ENCODE measurements at regions not wholly inside any gene's neighbourhood (a gene's known extent, or its start where the extent isn't known, plus 50 kb on each side); places are given as distances from the start of the nearest gene placed in this dataset.

DNA sequence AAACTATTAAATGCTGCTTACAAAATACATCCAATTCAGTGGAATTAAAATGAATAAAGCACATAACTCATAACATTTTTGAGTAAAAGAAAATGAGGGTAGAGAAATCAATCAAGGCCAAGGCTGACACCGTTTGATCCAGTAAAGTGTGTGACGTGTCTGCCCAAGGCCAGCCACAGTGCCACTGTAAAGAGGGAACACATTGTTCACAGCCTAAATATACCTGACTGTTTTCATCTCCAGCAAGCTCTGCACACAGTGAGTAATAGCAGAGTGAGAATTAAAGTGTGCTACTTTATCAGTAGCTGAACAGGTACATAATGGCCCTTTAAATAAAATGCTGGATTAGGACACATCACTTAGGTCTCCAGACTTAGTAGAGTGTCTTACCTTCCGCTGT lies 130.8 kb upstream of the DPP6 start:
- H3K4me3 ChIP-seq = no peak overlapping the region
- H3K4me1 ChIP-seq = no peaks in the 10 kb centered on the region
- H3K9ac ChIP-seq = no peak overlapping the region
- H3K36me3 ChIP-seq = no peaks in the 10 kb centered on the region
- H3K27ac ChIP-seq = no peak overlapping the region
- 0 out of 2 replicates have a peak, but pooled peaks cover 9% of the 10 kb centered on the region for H3K9me3 ChIP-seq
- H3K4me2 ChIP-seq = no peak overlapping the region
- no peak for TF ChIP-seq Cebpa-rat (IDR thresholded peaks at IDR 0.05)
- H4K20me1 ChIP-seq = no peaks in the 10 kb centered on the region
- H3K27me3 ChIP-seq = no peaks in the 10 kb centered on the region

DNA sequence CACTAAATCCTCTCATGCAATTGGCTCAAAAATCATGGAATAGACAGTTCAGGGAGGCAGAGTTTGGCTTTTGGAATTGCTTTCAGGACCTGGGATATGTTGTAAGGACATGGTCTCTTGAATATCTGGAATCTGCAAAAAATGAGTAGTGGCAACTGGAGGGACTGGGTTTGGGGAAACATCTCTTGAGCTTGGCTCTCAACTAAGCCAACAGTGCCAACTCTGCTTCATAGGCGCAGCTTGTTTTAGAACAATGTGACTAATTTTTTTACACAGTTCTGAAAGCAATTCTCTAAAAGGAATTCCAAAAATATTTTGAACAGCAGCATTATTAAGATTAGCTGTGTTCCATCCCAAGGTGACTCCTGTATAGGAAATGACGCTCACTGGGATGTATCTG lies 121.5 kb upstream of the DPP6 start:
- H3K4me3 ChIP-seq = no peak overlapping the region

GRCh38 chr7:153934048-153934447 lies 118.2 kb upstream of the DPP6 start:
- Histone ChIP-seq H4K20me1 (no peaks in the 10 kb centered on the region), H3K36me3 (no peaks in the 10 kb centered on the region), H3K4me1 (no peaks in the 10 kb centered on the region), H3K27ac (no peak overlapping the region), H3K4me3 (no peak overlapping the region), H3K27me3 (no peaks in the 10 kb centered on the region), H3K9me3 (no peaks in the 10 kb centered on the region), H3K4me2 (no peak overlapping the region), H3K9ac (no peak overlapping the region)
- TF ChIP-seq Cebpa-rat (IDR thresholded peaks at IDR 0.05) = no peak

More for the DNA sequence above, 121.5 kb upstream of the DPP6 start:
- TF ChIP-seq Cebpa-rat (IDR thresholded peaks at IDR 0.05) = no peak
- no peaks in the 10 kb centered on the region for H3K4me1 ChIP-seq
- no peaks in the 10 kb centered on the region for H4K20me1 ChIP-seq
- no peaks in the 10 kb centered on the region for H3K27me3 ChIP-seq
- no peaks in the 10 kb centered on the region for H3K36me3 ChIP-seq
- no peaks in the 10 kb centered on the region for H3K9me3 ChIP-seq
- no peak overlapping the region for H3K27ac ChIP-seq
- H3K9ac ChIP-seq = no peak overlapping the region
- no peak overlapping the region for H3K4me2 ChIP-seq

DNA sequence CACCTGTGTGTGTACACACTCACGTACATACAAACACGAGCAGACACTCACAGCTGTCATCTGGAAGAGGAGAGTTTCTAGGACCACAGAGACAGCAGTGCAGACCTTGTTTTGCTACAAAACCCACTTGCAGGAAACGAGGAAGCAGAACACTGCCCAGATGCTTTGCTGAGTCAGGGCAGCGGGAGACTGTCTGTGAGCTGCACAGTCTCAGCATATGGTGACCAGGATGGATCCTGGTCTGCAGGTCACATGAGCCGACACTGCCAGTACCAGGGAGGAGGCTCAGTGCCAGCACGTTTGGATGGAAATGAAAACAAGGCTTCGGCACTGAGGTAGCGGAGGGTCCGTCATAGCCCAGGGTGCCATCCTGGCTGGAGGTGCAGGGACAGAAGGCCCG lies 117.6 kb upstream of the DPP6 start:
- no peak overlapping the region for H3K4me3 ChIP-seq
- TF ChIP-seq Cebpa-rat (IDR thresholded peaks at IDR 0.05) = no peak
- no peaks in the 10 kb centered on the region for H3K27me3 ChIP-seq
- H3K27ac ChIP-seq = no peak overlapping the region
- H3K4me1 ChIP-seq = no peaks in the 10 kb centered on the region
- no peaks in the 10 kb centered on the region for H3K36me3 ChIP-seq
- H4K20me1 ChIP-seq = no peaks in the 10 kb centered on the region
- no peaks in the 10 kb centered on the region for H3K9me3 ChIP-seq
- H3K4me2 ChIP-seq = no peak overlapping the region
- H3K9ac ChIP-seq = no peak overlapping the region

GRCh38 chr7:153935095-153935494 lies 117.1 kb upstream of the DPP6 start:
- Histone ChIP-seq H3K36me3 (no peaks in the 10 kb centered on the region), H3K27ac (no peak overlapping the region), H3K9me3 (no peaks in the 10 kb centered on the region), H4K20me1 (no peaks in the 10 kb centered on the region), H3K27me3 (no peaks in the 10 kb centered on the region), H3K4me3 (no peak overlapping the region), H3K4me2 (no peak overlapping the region), H3K9ac (no peak overlapping the region), H3K4me1 (no peaks in the 10 kb centered on the region)
- TF ChIP-seq Cebpa-rat (IDR thresholded peaks at IDR 0.05) = no peak

DNA sequence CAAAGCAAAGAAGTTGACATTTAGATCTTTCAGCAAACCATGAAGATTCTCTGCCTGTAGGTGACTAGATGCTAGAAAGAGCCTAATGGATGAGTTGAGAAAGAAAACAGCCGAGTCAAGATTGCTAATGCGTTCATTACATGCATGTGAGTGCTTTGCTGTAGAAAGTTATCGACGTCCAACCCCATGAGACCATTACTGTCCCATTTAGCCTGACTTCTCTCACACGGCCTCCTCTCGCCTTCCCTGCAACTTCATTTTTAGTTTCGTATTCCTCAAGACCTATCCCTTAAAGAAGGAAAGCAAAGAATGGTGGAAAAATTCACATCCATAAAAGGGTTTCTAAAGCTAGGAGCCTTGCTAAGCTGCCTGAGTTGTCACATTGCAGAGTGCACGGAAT lies 113.7 kb upstream of the DPP6 start:
- Histone ChIP-seq H3K36me3 (no peaks in the 10 kb centered on the region), H4K20me1 (no peaks in the 10 kb centered on the region), H3K27ac (no peak overlapping the region), H3K9me3 (no peaks in the 10 kb centered on the region), H3K27me3 (no peaks in the 10 kb centered on the region), H3K4me3 (no peak overlapping the region), H3K9ac (no peak overlapping the region), H3K4me2 (no peak overlapping the region), H3K4me1 (no peaks in the 10 kb centered on the region)
- no peak for TF ChIP-seq Cebpa-rat (IDR thresholded peaks at IDR 0.05)

DNA sequence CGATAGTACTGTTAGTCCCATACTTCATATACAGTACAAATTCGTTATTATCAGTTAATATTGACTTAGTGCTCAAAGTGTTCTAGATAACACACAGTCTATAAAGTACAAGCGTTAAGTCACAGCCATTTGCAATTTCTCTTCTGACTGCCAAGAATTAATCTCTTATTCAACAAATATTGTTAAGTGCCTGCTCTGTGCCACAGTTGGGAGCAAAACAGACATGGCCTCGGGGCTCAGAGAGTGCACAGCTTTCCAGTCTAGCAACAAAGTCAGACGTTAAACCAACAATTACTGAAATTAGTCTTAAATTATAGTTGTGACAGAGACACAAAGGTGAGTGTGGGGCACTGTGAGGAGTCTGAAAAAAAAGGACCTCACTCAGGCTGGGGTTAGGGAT lies 113.0 kb upstream of the DPP6 start:
- Histone ChIP-seq H3K27ac (no peak overlapping the region), H3K4me3 (no peak overlapping the region), H3K27me3 (no peaks in the 10 kb centered on the region), H4K20me1 (no peaks in the 10 kb centered on the region), H3K36me3 (no peaks in the 10 kb centered on the region), H3K9ac (no peak overlapping the region), H3K9me3 (no peaks in the 10 kb centered on the region), H3K4me1 (no peaks in the 10 kb centered on the region), H3K4me2 (no peak overlapping the region)
- TF ChIP-seq Cebpa-rat (IDR thresholded peaks at IDR 0.05) = no peak

DNA sequence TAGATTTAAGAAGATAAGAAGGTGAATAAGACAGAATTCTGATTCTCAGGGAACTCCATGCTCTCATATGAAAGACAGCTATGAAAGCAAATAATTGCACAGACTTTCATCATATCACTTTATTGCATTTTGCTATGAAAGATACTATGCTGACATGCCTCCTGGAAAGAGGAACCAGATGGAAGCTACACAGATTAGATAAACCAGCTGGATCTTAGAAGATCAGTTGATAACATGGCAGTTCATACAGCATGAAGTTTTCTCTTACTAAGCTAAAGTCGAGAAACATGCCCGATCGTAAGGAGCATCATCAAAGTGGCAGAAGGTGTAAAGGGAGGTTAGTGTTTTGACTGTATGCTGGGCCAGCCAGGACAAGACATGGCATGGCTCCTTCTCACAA lies 112.5 kb upstream of the DPP6 start:
- Histone ChIP-seq H3K9ac (no peak overlapping the region), H3K4me1 (no peaks in the 10 kb centered on the region), H4K20me1 (no peaks in the 10 kb centered on the region), H3K4me2 (no peak overlapping the region), H3K27ac (no peak overlapping the region), H3K27me3 (no peaks in the 10 kb centered on the region), H3K4me3 (no peak overlapping the region), H3K9me3 (no peaks in the 10 kb centered on the region), H3K36me3 (no peaks in the 10 kb centered on the region)
- TF ChIP-seq Cebpa-rat (IDR thresholded peaks at IDR 0.05) = no peak

- H3K27me3 ChIP-seq = no peaks in the 10 kb centered on the region
- H3K36me3 ChIP-seq = no peaks in the 10 kb centered on the region
- no peaks in the 10 kb centered on the region for H3K9me3 ChIP-seq
- no peak overlapping the region for H3K4me3 ChIP-seq
- TF ChIP-seq Cebpa-rat (IDR thresholded peaks at IDR 0.05) = no peak
- no peak overlapping the region for H3K9ac ChIP-seq
- H3K4me2 ChIP-seq = no peak overlapping the region
- no peaks in the 10 kb centered on the region for H4K20me1 ChIP-seq
- no peak overlapping the region for H3K27ac ChIP-seq
- H3K4me1 ChIP-seq = no peaks in the 10 kb centered on the region
Measured at GRCh38 chr7:153941061-153941460, 111.1 kb upstream of the DPP6 start.

- H3K4me3 ChIP-seq = no peak overlapping the region
- H4K20me1 ChIP-seq = no peaks in the 10 kb centered on the region
- H3K4me2 ChIP-seq = no peak overlapping the region
- no peaks in the 10 kb centered on the region for H3K9me3 ChIP-seq
- no peak for TF ChIP-seq Cebpa-rat (IDR thresholded peaks at IDR 0.05)
- H3K4me1 ChIP-seq = no peaks in the 10 kb centered on the region
- H3K36me3 ChIP-seq = no peaks in the 10 kb centered on the region
- H3K27ac ChIP-seq = no peak overlapping the region
- H3K27me3 ChIP-seq = no peaks in the 10 kb centered on the region
- H3K9ac ChIP-seq = no peak overlapping the region
Measured at GRCh38 chr7:153942036-153942435, 110.2 kb upstream of the DPP6 start.

DNA sequence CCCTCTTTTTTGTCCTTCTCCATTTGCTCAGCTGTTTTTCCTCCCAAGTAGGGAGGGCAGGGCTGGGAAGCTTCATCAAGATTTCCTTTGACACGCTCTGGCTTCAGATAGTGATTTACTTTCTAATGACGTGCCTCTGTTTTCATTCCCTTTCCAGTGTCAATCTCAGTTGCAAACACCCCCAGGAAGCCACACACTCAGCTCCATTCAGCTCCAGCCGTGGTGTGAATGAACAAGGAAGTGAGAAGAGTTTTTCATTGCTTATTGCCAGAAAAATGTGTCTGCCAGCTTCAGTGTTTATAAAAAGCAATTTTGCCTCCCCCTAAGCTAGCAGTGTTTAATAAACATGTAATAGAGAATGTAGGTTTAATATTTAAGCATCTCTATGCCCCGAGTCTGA lies 108.7 kb upstream of the DPP6 start:
- H3K36me3 ChIP-seq = no peaks in the 10 kb centered on the region
- no peaks in the 10 kb centered on the region for H3K27me3 ChIP-seq
- no peaks in the 10 kb centered on the region for H3K4me1 ChIP-seq
- no peaks in the 10 kb centered on the region for H3K9me3 ChIP-seq
- TF ChIP-seq Cebpa-rat (IDR thresholded peaks at IDR 0.05) = no peak
- H3K9ac ChIP-seq = no peak overlapping the region
- H3K4me2 ChIP-seq = no peak overlapping the region
- H3K27ac ChIP-seq = no peak overlapping the region
- no peak overlapping the region for H3K4me3 ChIP-seq
- H4K20me1 ChIP-seq = no peaks in the 10 kb centered on the region
